Hepatocyte (in vitro differentiated cells): ENCODE measurements at regions not wholly inside any gene's neighbourhood (a gene's known extent, or its start where the extent isn't known, plus 50 kb on each side); places are given as distances from the start of the nearest gene placed in this dataset.

Experiments
- DNase-seq: peaks from one replicate; pipeline ENCODE4 v3.0.0-alpha.2; 2016; ENCODE audit warnings: low spot score
- H2AFZ ChIP-seq: fragments of 200-600 bp; sonication (generic); 2 replicates; pipeline ENCODE4 v1.6.0; 2016; ENCODE audit warnings: antibody characterized with exemption, mild to moderate bottlenecking
- H3K27ac ChIP-seq: fragments of 200-600 bp; sonication (generic); 2 replicates; pipeline ENCODE4 v1.5.1; 2016; ENCODE audit warnings: mild to moderate bottlenecking
- H3K27me3 ChIP-seq: fragments of 200-600 bp; sonication (generic); 2 replicates; pipeline ENCODE4 v1.6.1; 2016
- H3K36me3 ChIP-seq: fragments of 200-600 bp; sonication (generic); replicated peaks from 2 replicates; pipeline ENCODE4 v1.5.1; 2016; ENCODE audit warnings: low read depth; ENCODE audit not compliant: insufficient read depth
- H3K4me1 ChIP-seq: fragments of 200-600 bp; sonication (generic); 2 replicates; pipeline ENCODE4 v1.5.1; 2016; ENCODE audit warnings: mild to moderate bottlenecking, moderate library complexity; ENCODE audit not compliant: insufficient read depth
- H3K4me2 ChIP-seq: fragments of 200-600 bp; sonication (generic); 2 replicates; pipeline ENCODE4 v1.6.0; 2016
- H3K4me3 ChIP-seq: fragments of 200-600 bp; sonication (generic); 2 replicates; pipeline ENCODE4 v1.5.1; 2016; ENCODE audit warnings: mild to moderate bottlenecking
- H3K79me2 ChIP-seq: fragments of 200-600 bp; sonication (generic); 2 replicates; pipeline ENCODE4 v1.6.0; 2017; ENCODE audit warnings: mild to moderate bottlenecking
- H3K9me2 ChIP-seq: fragments of 200-600 bp; sonication (generic); replicated peaks from 2 replicates; pipeline ENCODE4 v1.6.0; 2017; ENCODE audit warnings: mild to moderate bottlenecking; ENCODE audit not compliant: insufficient read depth
- H3K9me3 ChIP-seq: fragments of 200-600 bp; sonication (generic); 2 replicates; pipeline ENCODE4 v1.5.1; 2016; ENCODE audit warnings: low read depth, mild to moderate bottlenecking
- H4K20me1 ChIP-seq: fragments of 200-600 bp; sonication (generic); 2 replicates; pipeline ENCODE4 v1.6.0; 2016; ENCODE audit warnings: mild to moderate bottlenecking; ENCODE audit not compliant: insufficient read depth, poor library complexity, severe bottlenecking
- EZH2 ChIP-seq: fragments of 200-600 bp; sonication (generic); IDR thresholded peaks from 2 replicates; pipeline ENCODE4 v1.6.1; 2016; ENCODE audit warnings: antibody characterized with exemption, mild to moderate bottlenecking, borderline replicate concordance
- EZH2phosphoT487 ChIP-seq: fragments of 200-600 bp; sonication (generic); IDR thresholded peaks from one replicate; pipeline ENCODE4 v1.6.1; 2018; ENCODE audit warnings: antibody characterized with exemption, mild to moderate bottlenecking, low read depth, moderate library complexity; ENCODE audit not compliant: unreplicated experiment, severe bottlenecking
- WGBS: methylation state at CpG from one replicate; pipeline ENCODE4 v1.1.6; 2016; ENCODE audit warnings: low lambda C conversion rate; ENCODE audit errors: missing lambda C conversion rate; 5-methylcytosine and 5-hydroxymethylcytosine counted together
- TF ChIP-seq, protein P1 (sequence below): fragments of 200-600 bp; sonication (generic); IDR thresholded peaks from 2 replicates; pipeline ENCODE4 v1.5.1; 2016; ENCODE audit warnings: antibody characterized with exemption, mild to moderate bottlenecking; ENCODE audit not compliant: poor library complexity

DNA sequence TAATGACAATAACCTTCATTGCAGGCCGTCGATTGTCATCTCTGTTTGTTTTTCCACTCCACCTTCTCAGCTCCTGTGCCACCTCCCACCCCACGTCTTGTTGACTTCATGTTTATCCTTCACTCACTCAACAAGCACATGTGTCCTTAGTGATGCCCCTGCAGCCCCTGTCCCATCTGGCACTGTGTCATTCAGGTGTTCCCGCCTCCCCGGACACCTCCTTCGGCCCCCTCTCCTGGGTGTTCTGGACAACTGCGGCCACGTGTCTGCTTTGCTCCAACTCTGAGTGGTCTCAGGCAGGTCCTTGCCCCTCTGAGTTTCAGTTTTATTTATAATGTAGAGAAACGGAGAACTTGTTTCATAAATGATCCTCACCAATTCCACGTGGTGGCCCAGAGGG is 91.0 kb upstream of the COL5A1 start:
- no peak for DNase-seq
- WGBS, result 79% methylated on average over 10 of the region's 10 CpGs
- Histone ChIP-seq H3K9me3 (no peaks in the 10 kb centered on the region), H3K27me3 (no peaks in the 10 kb centered on the region), H3K36me3 (no peaks in the 10 kb centered on the region), H3K4me1 (peaks cover 43% of the 10 kb centered on the region), H3K79me2 (no peaks in the 10 kb centered on the region), H3K4me2 (no peak overlapping the region), H3K27ac (no peak overlapping the region), H2AFZ (no peak overlapping the region), H4K20me1 (no peaks in the 10 kb centered on the region), H3K9me2 (no peaks in the 10 kb centered on the region), H3K4me3 (no peak overlapping the region)
- no peak for TF ChIP-seq EZH2phosphoT487
- TF ChIP-seq EZH2, result no peak
- TF ChIP-seq, protein P1, sequence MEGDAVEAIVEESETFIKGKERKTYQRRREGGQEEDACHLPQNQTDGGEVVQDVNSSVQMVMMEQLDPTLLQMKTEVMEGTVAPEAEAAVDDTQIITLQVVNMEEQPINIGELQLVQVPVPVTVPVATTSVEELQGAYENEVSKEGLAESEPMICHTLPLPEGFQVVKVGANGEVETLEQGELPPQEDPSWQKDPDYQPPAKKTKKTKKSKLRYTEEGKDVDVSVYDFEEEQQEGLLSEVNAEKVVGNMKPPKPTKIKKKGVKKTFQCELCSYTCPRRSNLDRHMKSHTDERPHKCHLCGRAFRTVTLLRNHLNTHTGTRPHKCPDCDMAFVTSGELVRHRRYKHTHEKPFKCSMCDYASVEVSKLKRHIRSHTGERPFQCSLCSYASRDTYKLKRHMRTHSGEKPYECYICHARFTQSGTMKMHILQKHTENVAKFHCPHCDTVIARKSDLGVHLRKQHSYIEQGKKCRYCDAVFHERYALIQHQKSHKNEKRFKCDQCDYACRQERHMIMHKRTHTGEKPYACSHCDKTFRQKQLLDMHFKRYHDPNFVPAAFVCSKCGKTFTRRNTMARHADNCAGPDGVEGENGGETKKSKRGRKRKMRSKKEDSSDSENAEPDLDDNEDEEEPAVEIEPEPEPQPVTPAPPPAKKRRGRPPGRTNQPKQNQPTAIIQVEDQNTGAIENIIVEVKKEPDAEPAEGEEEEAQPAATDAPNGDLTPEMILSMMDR, result no peak

DNA sequence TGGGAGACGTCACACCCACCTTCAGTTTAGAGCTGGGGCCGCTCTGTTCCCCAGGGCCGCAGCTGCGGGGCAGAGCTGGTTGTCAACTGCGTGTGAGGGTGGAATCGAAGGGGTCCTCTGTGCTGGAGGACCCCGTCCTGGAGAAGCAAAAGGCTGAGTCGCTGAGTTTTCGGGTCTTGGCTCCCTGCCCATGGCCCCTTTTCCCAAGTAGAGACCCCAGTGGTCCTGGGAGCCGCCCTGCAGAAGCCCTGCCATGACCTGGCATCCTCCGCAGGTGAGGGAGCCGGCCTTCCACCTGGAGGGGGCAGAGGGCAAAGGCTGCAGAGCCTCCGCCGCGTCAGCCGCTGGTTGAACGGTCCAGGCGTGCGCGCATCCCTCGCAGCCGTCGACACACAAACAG is 90.4 kb upstream of the COL5A1 start:
- Histone ChIP-seq H3K36me3 (no peaks in the 10 kb centered on the region), H3K9me2 (no peaks in the 10 kb centered on the region), H3K79me2 (no peaks in the 10 kb centered on the region), H3K27ac (peak overlapping the region; percentile 55), H3K4me3 (no peak overlapping the region), H3K4me2 (peak overlapping the region; percentile 26), H3K4me1 (peaks cover 43% of the 10 kb centered on the region), H3K9me3 (no peaks in the 10 kb centered on the region), H3K27me3 (no peaks in the 10 kb centered on the region), H2AFZ (no peak overlapping the region), H4K20me1 (no peaks in the 10 kb centered on the region)
- no peak for DNase-seq
- TF ChIP-seq EZH2phosphoT487 (no peak), EZH2 (no peak)
- TF ChIP-seq, protein P1, result no peak
- 94% methylated on average over 23 of the region's 23 CpGs for WGBS

DNA sequence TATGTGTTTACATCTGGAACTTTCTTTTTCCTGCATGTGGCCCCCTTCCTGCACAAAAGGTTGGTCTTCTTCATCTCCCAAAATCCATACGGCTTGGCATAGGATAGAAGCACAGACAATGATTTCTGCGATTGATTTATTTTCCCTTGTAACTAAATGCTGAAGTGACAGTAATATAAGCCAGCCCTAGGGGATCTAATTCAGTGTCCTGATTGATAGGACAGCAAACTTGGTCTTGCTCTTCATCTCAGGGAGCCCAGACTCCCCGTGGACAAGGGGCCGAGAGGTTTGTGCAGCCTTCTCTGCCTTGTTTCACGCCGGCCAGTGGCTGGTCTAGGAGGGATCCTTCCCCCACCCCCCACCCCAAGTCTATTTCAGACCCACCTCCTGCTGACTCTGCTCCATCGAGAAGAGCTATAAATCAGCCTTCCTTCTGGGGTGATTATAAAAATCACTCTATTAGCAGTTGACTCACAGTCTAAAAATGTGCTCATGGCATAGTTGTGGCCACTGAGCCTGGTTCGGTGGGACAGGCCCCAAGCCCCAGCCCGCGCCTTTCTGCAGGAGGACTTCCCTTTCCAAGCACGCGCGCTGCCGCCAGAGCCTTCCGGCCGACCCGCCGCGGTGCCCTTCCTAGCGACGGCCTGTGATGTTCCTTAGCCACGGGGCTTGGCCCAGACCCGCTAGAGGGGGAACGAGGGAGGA is 89.8 kb upstream of the COL5A1 start:
- Histone ChIP-seq H2AFZ (no peak overlapping the region), H3K4me2 (peak overlapping the region; percentile 26)
- WGBS, result 35% methylated on average over 23 of the region's 24 CpGs

More for the DNA sequence above, 89.8 kb upstream of the COL5A1 start:
- H3K27ac ChIP-seq, result peak overlapping the region; percentile 68
- DNase-seq, result peak; percentile 66
- H4K20me1 ChIP-seq, result no peaks in the 10 kb centered on the region
- H3K79me2 ChIP-seq, result no peaks in the 10 kb centered on the region
- H3K4me3 ChIP-seq, result no peak overlapping the region
- no peaks in the 10 kb centered on the region for H3K9me2 ChIP-seq
- no peaks in the 10 kb centered on the region for H3K27me3 ChIP-seq
- TF ChIP-seq EZH2 (no peak), EZH2phosphoT487 (no peak)
- TF ChIP-seq, protein P1, result no peak
- no peaks in the 10 kb centered on the region for H3K9me3 ChIP-seq
- no peaks in the 10 kb centered on the region for H3K36me3 ChIP-seq
- peaks cover 43% of the 10 kb centered on the region for H3K4me1 ChIP-seq
